ENCODE measurements at regions not wholly inside any gene's neighbourhood (a gene's known extent, or its start where the extent isn't known, plus 50 kb on each side); places are given as distances from the start of the nearest gene placed in this dataset.

DNA sequence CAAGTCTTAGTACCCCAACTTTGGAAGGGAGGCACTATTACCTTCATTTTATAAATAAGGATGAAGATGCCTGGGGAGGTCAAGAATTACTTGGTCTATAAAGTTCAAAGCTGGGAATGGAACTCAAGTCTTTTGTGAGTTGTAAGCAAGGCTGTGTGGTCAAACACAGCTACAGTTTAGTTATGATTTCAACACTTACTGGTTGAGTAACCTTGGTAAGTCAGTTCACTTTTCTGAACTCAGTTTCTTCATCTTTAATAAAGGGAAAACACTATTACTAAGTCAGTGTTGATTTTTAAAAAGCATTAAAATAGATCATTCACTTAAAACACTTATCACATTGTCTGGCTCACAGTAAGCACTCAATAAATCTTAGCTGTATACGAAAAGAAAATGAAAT lies 200.4 kb upstream of the ADAMTS9 start:
- TF ChIP-seq, protein P1, sequence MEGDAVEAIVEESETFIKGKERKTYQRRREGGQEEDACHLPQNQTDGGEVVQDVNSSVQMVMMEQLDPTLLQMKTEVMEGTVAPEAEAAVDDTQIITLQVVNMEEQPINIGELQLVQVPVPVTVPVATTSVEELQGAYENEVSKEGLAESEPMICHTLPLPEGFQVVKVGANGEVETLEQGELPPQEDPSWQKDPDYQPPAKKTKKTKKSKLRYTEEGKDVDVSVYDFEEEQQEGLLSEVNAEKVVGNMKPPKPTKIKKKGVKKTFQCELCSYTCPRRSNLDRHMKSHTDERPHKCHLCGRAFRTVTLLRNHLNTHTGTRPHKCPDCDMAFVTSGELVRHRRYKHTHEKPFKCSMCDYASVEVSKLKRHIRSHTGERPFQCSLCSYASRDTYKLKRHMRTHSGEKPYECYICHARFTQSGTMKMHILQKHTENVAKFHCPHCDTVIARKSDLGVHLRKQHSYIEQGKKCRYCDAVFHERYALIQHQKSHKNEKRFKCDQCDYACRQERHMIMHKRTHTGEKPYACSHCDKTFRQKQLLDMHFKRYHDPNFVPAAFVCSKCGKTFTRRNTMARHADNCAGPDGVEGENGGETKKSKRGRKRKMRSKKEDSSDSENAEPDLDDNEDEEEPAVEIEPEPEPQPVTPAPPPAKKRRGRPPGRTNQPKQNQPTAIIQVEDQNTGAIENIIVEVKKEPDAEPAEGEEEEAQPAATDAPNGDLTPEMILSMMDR (IDR thresholded peaks at IDR 0.05) = no peak
- no peak for TF ChIP-seq POLR2A (IDR thresholded peaks at IDR 0.05)

All from ovary (tissue), 3 donors.